ACC112 (cell line): ENCODE measurements at regions not wholly inside any gene's neighbourhood (a gene's known extent, or its start where the extent isn't known, plus 50 kb on each side); places are given as distances from the start of the nearest gene placed in this dataset.

Experiments used
- H2AFZ ChIP-seq: fragments of 200-600 bp; sonication (generic); one replicate; pipeline ENCODE4 v1.6.0; 2017; ENCODE audit warnings: antibody characterized with exemption, low read length; ENCODE audit not compliant: unreplicated experiment
- H3K27ac ChIP-seq: fragments of 200-600 bp; sonication (generic); 2 replicates; pipeline ENCODE4 v1.5.1; 2014; ENCODE audit warnings: low read depth, mild to moderate bottlenecking, antibody characterized with exemption, low read length, moderate library complexity
- H3K27me3 ChIP-seq: fragments of 200-600 bp; sonication (generic); 2 replicates; pipeline ENCODE4 v1.6.1; 2014; ENCODE audit warnings: mild to moderate bottlenecking, antibody characterized with exemption, low read length, moderate library complexity, mixed read lengths; ENCODE audit not compliant: insufficient read depth
- H3K36me3 ChIP-seq: fragments of 200-600 bp; sonication (generic); 2 replicates; pipeline ENCODE4 v1.6.1; 2016; ENCODE audit warnings: mild to moderate bottlenecking, antibody characterized with exemption, low read length, moderate library complexity, mixed read lengths; ENCODE audit not compliant: insufficient read depth
- H3K4me1 ChIP-seq: fragments of 200-600 bp; sonication (generic); one replicate; pipeline ENCODE4 v1.6.1; 2016; ENCODE audit warnings: low read length, mixed read lengths; ENCODE audit not compliant: insufficient read depth, unreplicated experiment, control insufficient read depth
- H3K4me3 ChIP-seq: fragments of 200-600 bp; sonication (generic); 2 replicates; pipeline ENCODE4 v1.5.1; 2014; ENCODE audit warnings: mild to moderate bottlenecking, low read depth, low read length
- H3K79me2 ChIP-seq: fragments of 200-600 bp; sonication (generic); one replicate; pipeline ENCODE4 v1.6.0; 2016; ENCODE audit warnings: low read length; ENCODE audit not compliant: control insufficient read depth, unreplicated experiment, insufficient read depth

DNA sequence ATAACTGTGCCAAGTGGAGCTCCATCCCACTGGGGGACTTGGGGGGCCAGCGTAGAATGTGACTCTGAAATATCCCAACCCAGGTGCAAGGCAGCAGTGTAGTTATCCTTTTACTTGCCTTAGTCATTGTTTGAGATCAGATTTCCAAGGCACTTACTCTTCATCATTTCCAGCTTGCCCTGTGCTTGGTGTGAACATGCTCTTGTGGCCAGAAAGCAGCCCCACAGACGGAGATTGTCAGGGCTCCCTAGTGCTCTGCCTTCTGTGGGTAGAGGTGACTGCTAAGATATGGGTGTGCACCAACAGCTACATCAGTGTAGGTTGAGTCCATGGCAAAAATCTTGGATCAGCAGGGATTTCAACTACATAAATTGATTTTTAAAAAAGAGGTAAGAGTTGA, 2010.0 kb upstream of the PIK3C3 start:
- no peak overlapping the region for H2AFZ ChIP-seq
- H3K27ac ChIP-seq: no peak overlapping the region; the same call in 1 of the 2 replicates
- no peaks in the 10 kb centered on the region for H3K27me3 ChIP-seq
- H3K4me1 ChIP-seq: peaks cover 23% of the 10 kb centered on the region
- no peaks in the 10 kb centered on the region for H3K36me3 ChIP-seq
- H3K4me3 ChIP-seq: no peak overlapping the region
- no peaks in the 10 kb centered on the region for H3K79me2 ChIP-seq

DNA sequence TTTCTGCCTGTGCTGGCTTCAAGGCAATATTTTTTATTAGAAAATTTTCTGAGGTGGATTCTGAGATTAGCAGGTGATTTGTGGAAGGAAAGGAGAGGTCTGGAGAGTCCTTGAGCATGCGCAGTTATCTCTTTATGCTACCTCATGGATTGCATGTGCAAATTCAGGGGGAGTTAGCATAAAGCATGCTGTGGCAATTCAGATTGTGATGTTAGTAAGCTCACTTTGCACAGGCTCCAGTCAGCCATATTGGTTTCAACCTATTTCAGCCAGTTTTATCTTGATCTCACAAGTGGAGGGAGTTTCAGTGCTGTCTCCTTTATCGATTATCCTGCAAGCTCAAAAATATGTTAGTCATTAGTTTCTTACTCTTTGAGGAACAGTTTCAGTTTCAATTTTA, 2012.3 kb upstream of the PIK3C3 start:
- Histone ChIP-seq H3K27ac (no peak overlapping the region), H2AFZ (peak overlapping the region; percentile 83), H3K4me1 (peaks cover 30% of the 10 kb centered on the region)

DNA sequence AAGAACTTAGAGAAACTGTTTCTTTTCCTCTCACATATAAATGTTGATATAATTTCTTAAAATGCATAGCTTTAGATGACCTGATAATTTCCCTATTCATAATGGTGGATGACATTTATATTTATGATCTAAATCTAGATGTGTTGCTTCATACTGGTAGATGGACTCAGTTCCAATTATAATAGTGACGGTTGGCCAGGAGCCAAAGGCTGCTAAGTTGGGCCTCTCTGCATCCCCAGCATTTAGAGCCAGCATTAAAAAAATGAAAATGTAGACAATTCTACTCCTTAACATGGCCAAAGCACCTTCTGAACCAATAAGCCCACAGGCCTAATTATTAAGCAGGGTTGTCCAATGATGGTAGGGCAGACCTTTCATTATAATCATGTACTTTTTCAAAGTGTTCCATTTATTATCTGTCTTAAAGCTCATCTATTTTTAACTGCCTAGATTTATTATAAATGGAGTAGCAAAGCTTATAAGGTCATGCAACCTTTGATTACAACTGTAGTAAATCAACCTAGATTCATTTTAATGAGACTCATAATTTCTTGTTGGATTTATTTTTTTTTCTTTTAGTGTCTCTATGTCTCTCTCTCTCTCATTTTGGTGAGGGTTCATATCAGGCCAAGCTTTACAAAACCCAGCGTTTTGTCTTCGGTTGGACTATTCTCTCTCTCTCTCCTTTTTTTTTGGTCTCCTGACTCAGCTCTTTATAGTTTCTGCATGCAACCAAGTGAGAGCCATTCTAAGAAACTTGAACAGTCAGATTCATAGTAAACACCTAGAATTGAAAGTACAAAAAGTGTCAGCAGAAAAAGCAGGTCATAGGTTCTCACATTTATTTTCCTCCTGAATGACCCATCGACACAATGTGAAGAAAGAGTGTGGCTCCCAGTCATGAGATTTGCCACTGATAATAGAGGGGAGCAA, 2016.1 kb upstream of the PIK3C3 start:
- Histone ChIP-seq H3K79me2 (no peaks in the 10 kb centered on the region), H3K36me3 (no peaks in the 10 kb centered on the region), H3K27me3 (no peaks in the 10 kb centered on the region), H3K4me1 (peaks cover 7% of the 10 kb centered on the region), H3K4me3 (no peak overlapping the region), H3K27ac (no peak overlapping the region), H2AFZ (no peak overlapping the region)

More for the DNA sequence above, 2012.3 kb upstream of the PIK3C3 start:
- Histone ChIP-seq H3K4me3 (0 out of 2 replicates have a peak overlapping the region, but pooled peaks have one; percentile 9), H3K79me2 (no peaks in the 10 kb centered on the region), H3K36me3 (no peaks in the 10 kb centered on the region), H3K27me3 (no peaks in the 10 kb centered on the region)

DNA sequence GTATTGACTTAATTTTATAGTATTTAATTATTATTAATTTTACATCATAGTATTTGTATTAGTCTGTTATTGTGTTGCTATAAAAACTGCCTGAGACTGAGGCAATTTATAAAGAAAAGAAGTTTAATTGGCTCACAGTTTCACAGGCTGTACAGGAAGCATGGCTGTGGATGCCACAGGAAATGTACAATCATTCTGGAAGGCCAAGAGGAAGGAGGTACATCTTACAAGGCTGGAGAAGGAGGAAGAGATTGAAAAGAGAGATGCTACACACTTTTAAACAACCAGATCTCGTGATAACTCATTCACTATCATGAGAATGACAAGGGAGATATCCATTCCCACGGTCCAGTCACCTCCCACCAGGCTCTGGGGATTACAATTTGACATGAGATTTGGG, 2019.4 kb upstream of the PIK3C3 start:
- H3K79me2 ChIP-seq: no peaks in the 10 kb centered on the region
- H2AFZ ChIP-seq: no peak overlapping the region
- no peaks in the 10 kb centered on the region for H3K36me3 ChIP-seq
- H3K27ac ChIP-seq: no peak overlapping the region
- no peaks in the 10 kb centered on the region for H3K27me3 ChIP-seq
- no peak overlapping the region for H3K4me3 ChIP-seq
- peaks cover 7% of the 10 kb centered on the region for H3K4me1 ChIP-seq

DNA sequence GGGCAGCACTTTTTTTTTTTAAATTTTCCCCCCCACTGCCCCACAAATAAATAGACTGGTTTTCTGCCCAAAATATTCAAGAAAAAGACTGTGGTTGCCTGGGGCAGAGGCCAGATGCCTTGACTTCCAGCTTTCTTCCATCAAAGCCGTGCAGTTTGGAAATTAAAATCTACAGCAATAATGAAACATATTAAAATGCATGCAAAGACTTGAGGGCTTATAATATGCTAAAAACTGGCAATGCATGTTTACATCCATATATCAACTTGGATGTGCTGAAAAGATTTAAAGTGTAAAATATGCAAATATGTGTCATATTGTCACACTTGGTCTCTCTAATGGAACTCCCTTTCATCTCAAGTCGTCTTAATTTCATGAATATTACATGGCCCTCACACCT, 2036.2 kb upstream of the PIK3C3 start:
- H3K27ac ChIP-seq: no peak overlapping the region
- H2AFZ ChIP-seq: no peak overlapping the region
- H3K36me3 ChIP-seq: no peaks in the 10 kb centered on the region
- no peaks in the 10 kb centered on the region for H3K79me2 ChIP-seq
- 0 out of 2 replicates have a peak, but pooled peaks cover 2% of the 10 kb centered on the region for H3K27me3 ChIP-seq
- H3K4me1 ChIP-seq: peaks cover 2% of the 10 kb centered on the region
- no peak overlapping the region for H3K4me3 ChIP-seq

DNA sequence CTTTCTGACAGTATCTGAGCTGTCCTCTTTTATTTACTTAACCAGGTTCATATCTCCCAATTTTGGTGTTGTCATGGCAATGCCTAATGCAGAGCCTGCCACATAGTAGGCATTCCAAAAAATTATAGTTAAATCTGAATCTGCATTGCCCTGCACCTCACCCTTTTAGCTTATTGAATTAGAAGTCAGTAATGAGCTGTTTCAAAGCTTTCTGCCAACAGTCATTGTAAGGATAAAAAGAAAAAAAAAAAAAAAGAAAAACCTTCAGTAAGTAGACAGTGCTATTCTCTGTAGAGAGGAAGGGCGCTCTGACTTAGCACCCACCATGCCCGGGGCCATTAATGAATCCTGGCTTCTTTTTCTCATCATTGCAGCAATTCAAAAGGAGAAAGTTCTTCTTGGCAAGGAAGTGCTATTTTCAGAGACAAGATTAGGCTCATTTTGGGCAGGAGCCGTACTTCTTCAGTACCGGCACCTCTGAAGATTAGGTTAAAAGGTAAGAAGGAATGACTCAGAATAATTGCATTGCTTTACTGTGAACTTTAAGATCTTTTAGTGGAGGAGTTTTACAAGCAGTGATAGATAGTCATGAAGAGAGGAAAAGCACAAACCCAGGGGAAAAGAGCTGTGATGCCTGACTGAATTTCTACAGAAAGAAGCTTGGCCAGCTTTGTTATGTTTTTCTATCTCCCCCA, 2041.2 kb upstream of the PIK3C3 start:
- Histone ChIP-seq H3K27ac (no peak overlapping the region), H3K79me2 (no peaks in the 10 kb centered on the region), H3K36me3 (no peaks in the 10 kb centered on the region), H3K4me3 (no peak overlapping the region), H2AFZ (no peak overlapping the region), H3K27me3 (peaks cover 7% of the 10 kb centered on the region; the same call in 1 of the 2 replicates), H3K4me1 (no peaks in the 10 kb centered on the region)

DNA sequence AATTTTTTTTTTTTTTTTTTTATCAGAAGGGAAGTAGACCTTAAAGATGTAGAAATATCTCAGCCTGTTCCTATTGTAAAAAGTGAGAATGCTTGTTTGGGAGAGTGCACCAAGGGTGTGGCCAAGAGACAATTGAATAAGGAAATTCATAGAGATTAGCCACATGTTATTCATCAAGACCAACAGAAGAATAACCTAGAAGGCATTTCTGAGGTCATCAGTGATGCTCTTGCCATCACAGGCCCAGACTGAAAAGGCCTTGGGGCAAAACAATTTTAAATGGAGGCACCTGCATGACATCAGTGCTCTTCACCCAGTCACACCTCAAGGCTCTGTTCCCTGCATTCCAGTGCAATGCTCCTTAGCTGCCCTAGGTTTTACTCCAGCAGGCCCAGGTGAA, 2043.3 kb upstream of the PIK3C3 start:
- Histone ChIP-seq H3K79me2 (no peaks in the 10 kb centered on the region), H3K4me1 (no peaks in the 10 kb centered on the region), H3K27me3 (peaks cover 11% of the 10 kb centered on the region; the same call in 1 of the 2 replicates), H2AFZ (no peak overlapping the region), H3K27ac (no peak overlapping the region), H3K36me3 (no peaks in the 10 kb centered on the region), H3K4me3 (no peak overlapping the region)

DNA sequence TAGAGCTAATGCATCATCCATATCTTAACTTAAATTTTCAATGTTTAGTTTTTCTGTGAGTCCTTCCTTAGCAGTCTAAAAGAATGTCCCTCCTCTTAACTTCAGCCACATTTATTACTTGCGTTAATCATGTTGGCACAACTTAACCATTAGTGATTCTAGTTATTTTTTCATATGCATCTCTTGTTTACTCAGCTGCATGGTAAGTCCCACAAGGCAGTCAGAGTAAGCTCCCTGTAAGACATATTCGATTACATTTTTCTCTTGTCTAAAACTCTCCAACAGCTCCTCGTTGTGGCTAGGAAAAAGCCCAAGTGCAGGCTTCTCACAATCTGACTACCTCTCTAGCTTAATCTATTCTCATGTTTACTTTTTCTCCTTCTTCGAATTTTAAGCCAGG, 2045.3 kb upstream of the PIK3C3 start:
- H3K4me1 ChIP-seq: no peaks in the 10 kb centered on the region
- H3K79me2 ChIP-seq: no peaks in the 10 kb centered on the region
- no peak overlapping the region for H2AFZ ChIP-seq
- H3K4me3 ChIP-seq: no peak overlapping the region
- H3K27me3 ChIP-seq: peaks cover 11% of the 10 kb centered on the region; the same call in 1 of the 2 replicates
- H3K27ac ChIP-seq: no peak overlapping the region
- no peaks in the 10 kb centered on the region for H3K36me3 ChIP-seq

DNA sequence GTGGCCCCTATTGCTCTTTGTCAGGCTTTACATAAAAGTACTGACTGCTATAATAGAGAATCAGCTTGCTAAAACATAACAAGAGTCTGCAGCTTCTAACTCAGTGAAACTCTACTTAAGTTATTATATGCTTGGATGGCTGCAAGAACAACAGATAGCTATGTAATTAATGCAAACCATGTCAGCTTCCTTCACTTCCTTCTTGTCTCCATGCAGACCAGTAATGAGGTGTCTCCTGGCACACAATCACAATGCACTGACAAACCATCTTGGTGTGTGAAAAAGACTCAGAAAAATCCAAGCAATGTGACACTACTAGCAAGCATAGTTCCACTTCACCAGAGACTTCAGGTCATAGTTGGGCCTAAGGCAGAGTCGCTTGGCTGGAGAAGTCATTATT, 2068.9 kb upstream of the PIK3C3 start:
- Histone ChIP-seq H3K36me3 (no peaks in the 10 kb centered on the region), H3K27me3 (no peaks in the 10 kb centered on the region), H3K27ac (no peak overlapping the region), H2AFZ (no peak overlapping the region), H3K4me1 (no peaks in the 10 kb centered on the region), H3K79me2 (no peaks in the 10 kb centered on the region), H3K4me3 (no peak overlapping the region)

DNA sequence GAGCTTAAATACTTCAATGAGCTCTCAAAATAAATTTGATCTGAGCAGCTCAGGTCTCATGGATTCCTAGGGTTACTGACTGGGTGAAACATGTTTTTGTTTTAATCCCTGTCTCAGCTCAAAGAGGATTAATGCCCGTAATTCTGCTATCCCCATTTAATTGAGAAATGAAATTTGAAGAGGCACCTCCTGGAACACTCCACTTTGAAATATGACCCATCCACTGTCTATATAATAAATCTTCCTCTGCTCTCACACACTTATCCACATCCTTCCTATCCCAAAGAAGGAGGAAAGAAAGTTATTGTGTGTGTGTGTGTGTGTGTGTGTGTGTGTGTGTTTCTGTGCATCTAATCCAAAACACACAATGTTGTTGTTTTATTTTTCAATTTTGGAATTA, 2082.4 kb upstream of the PIK3C3 start:
- Histone ChIP-seq H3K79me2 (no peaks in the 10 kb centered on the region), H3K36me3 (no peaks in the 10 kb centered on the region), H2AFZ (no peak overlapping the region), H3K4me1 (no peaks in the 10 kb centered on the region), H3K4me3 (no peak overlapping the region), H3K27ac (no peak overlapping the region), H3K27me3 (no peaks in the 10 kb centered on the region)
